GM18498 (cell line): ENCODE measurements at regions not wholly inside any gene's neighbourhood (a gene's known extent, or its start where the extent isn't known, plus 50 kb on each side); places are given as distances from the start of the nearest gene placed in this dataset.

Source experiments
- ATAC-seq: cut with Tn5 transposase; IDR thresholded peaks from one replicate; pipeline ENCODE4 v1.9.1; 2021; ENCODE audit warnings: mild to moderate bottlenecking, moderate library complexity; ENCODE audit not compliant: unreplicated experiment

DNA sequence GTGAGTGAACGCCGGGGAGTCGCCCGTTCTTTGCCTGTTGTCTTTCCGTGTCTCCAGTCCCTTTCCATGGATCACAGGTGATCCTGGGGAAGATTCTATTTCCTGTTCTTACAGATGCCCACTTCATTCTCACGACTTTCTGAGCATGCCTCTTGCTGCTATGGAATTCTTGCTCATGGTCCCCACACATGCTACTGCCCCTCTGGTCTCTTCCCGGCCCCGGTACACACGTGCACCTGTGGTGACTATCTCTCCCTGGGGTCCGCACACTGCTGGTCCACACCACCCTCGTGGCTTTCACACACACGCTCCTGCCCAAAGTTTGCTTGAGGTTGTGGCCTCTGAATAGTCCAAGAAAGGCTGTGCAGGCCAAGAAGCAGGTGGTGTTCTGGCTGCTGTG lies 67.9 kb upstream of the ALKAL2 start:
- no peak for ATAC-seq

- ATAC-seq = no peak
Measured at GRCh38 chr2:352696-353095, 64.8 kb upstream of the ALKAL2 start.

GRCh38 chr2:349390-349789 lies 61.5 kb upstream of the ALKAL2 start:
- ATAC-seq = no peak

DNA sequence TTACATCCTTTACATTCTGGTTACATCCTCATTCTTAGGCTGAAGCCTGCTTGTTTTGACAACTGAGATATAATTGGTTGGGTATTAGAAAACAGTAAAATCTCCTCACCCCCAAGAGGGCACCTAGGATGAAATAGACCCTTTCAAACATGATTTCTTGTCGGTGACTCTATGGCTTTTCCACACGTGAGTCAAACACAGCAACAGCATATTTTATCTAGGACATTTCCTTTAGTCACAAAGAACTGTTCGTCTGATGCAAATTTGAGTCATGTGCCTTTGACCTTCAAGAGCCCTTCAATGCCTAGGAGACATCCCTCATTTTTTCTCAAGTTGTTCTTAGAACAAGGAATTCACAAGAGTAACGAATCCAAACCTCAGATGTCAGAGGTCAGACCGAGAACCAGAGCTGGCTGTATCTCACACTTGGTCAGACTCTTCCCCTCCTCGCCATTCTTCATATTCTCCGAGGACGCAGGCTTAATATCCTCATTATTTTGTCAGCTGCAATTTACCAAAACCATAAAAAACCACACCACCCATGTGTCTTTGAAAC lies 60.5 kb upstream of the ALKAL2 start:
- ATAC-seq = no peak

GRCh38 chr2:344811-345210 lies 56.9 kb upstream of the ALKAL2 start:
- ATAC-seq = no peak

DNA sequence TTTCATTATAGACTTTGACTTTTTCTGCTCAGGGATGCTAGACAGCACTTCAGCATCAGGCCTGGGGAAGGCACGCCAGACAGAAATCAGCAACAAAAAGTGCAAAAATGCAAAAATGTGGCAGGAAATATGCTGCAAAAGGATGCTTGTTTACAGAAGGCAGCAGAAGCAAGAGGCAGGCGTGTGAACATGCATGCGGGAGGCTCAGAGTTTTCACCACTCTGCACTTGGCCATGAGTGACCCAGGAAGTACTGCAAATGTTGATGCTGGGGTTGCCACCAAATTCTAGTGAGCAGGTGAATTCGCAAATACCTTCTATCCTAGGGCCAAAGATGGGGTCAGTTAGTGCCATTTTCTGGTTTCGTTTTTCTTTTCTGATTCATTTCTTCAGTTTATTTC lies 55.5 kb upstream of the ALKAL2 start:
- ATAC-seq = no peak

DNA sequence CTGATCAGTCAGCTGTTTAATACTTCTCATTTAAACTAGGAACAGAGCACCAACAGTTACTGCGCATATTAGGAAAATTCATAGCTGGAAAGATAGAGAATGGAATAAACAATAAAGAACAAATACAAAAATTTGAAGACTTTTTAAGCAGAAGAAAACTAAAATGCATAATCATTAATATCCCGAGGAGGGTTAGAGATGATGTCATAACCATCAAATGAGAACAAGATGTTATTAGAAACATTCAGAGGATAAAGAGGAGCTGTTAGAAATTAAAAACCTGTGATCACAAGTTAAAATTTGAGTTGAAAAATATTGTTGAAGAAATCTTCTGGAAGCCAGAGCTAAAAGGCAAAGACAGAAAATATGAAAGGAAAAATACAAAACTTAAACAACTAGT lies 54.0 kb upstream of the ALKAL2 start:
- no peak for ATAC-seq

DNA sequence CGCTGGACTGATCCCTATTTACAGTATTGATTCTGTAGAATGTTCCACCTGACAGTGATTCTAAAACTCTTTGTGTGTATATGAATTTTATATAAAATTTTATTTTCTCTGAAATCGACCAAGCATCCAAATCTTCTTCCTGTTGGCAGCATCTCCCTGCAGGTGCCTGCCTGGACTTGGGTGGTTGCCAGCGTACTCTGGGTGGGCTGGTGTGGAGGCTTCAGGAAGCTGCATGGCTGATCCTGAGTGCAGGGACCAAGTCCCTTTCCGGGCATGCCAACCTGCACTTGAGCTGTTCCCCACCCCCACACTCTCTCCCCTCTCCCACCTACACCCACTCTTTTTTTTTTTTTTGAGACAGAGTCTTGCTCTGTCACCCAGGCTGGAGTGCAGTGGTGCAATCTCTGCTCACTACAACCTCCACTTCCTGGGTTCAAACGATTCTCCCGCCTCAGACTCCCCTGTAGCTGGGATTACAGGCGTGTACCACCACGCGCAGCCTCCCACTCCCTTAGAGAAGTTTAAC lies 53.2 kb upstream of the ALKAL2 start:
- ATAC-seq = no peak
